WTC11 (cell line): ENCODE measurements at regions not wholly inside any gene's neighbourhood (a gene's known extent, or its start where the extent isn't known, plus 50 kb on each side); places are given as distances from the start of the nearest gene placed in this dataset.

ENCODE experiments used
- ELF4 ChIP-seq: sonication (generic); formaldehyde crosslinking; IDR thresholded peaks from 2 replicates; pipeline ENCODE4 v1.8.1; 2022; ENCODE audit warnings: low read depth, mild to moderate bottlenecking, moderate library complexity, missing genetic modification reagents
- SP1 ChIP-seq: sonication (generic); formaldehyde crosslinking; conservative IDR thresholded peaks from 2 replicates; pipeline ENCODE4 v1.8.1; 2022; ENCODE audit warnings: missing genetic modification reagents
- TF ChIP-seq, protein P1 (sequence below): sonication (generic); formaldehyde crosslinking; IDR thresholded peaks from 2 replicates; pipeline ENCODE4 v1.8.0; 2023; ENCODE audit warnings: mild to moderate bottlenecking, missing genetic modification reagents
- TF ChIP-seq, protein P2 (sequence below): fragments of 250-450 bp; sonication (Bioruptor Pico); IDR thresholded peaks from 2 replicates; pipeline ENCODE4 v1.9.0; 2021; ENCODE audit warnings: mild to moderate bottlenecking, borderline replicate concordance
- TF ChIP-seq, protein P3 (sequence below): fragments of 200-600 bp; IDR thresholded peaks from 2 replicates; pipeline ENCODE4 v1.8.0; 2022; ENCODE audit warnings: antibody characterized with exemption
- TF ChIP-seq, protein P4 (sequence below): sonication (generic); formaldehyde crosslinking; IDR thresholded peaks from 2 replicates; pipeline ENCODE4 v1.8.1; 2023; ENCODE audit warnings: mild to moderate bottlenecking, missing genetic modification reagents, moderate library complexity

DNA sequence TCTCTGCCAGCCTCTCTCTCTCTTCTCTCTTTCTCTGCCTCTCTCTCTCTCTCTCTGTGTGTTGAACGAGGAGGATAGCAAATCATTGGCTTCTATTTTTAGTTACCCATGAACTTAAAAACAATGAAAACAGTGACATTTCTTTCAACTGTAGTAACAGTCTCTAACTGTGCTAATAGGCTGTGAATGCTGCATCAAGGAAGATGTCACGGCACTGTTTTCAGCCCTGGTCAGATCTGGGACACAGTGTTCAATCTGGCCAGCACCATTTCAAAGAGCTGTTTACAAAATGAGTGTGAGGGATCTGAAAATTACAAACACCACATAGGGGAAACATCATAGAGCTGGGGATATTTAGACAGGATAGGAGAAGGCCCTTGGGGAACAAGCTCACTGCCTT, 717.0 kb downstream of the FGF9 start:
- TF ChIP-seq, protein P1, sequence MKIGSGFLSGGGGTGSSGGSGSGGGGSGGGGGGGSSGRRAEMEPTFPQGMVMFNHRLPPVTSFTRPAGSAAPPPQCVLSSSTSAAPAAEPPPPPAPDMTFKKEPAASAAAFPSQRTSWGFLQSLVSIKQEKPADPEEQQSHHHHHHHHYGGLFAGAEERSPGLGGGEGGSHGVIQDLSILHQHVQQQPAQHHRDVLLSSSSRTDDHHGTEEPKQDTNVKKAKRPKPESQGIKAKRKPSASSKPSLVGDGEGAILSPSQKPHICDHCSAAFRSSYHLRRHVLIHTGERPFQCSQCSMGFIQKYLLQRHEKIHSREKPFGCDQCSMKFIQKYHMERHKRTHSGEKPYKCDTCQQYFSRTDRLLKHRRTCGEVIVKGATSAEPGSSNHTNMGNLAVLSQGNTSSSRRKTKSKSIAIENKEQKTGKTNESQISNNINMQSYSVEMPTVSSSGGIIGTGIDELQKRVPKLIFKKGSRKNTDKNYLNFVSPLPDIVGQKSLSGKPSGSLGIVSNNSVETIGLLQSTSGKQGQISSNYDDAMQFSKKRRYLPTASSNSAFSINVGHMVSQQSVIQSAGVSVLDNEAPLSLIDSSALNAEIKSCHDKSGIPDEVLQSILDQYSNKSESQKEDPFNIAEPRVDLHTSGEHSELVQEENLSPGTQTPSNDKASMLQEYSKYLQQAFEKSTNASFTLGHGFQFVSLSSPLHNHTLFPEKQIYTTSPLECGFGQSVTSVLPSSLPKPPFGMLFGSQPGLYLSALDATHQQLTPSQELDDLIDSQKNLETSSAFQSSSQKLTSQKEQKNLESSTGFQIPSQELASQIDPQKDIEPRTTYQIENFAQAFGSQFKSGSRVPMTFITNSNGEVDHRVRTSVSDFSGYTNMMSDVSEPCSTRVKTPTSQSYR: no peak
- TF ChIP-seq, protein P2, sequence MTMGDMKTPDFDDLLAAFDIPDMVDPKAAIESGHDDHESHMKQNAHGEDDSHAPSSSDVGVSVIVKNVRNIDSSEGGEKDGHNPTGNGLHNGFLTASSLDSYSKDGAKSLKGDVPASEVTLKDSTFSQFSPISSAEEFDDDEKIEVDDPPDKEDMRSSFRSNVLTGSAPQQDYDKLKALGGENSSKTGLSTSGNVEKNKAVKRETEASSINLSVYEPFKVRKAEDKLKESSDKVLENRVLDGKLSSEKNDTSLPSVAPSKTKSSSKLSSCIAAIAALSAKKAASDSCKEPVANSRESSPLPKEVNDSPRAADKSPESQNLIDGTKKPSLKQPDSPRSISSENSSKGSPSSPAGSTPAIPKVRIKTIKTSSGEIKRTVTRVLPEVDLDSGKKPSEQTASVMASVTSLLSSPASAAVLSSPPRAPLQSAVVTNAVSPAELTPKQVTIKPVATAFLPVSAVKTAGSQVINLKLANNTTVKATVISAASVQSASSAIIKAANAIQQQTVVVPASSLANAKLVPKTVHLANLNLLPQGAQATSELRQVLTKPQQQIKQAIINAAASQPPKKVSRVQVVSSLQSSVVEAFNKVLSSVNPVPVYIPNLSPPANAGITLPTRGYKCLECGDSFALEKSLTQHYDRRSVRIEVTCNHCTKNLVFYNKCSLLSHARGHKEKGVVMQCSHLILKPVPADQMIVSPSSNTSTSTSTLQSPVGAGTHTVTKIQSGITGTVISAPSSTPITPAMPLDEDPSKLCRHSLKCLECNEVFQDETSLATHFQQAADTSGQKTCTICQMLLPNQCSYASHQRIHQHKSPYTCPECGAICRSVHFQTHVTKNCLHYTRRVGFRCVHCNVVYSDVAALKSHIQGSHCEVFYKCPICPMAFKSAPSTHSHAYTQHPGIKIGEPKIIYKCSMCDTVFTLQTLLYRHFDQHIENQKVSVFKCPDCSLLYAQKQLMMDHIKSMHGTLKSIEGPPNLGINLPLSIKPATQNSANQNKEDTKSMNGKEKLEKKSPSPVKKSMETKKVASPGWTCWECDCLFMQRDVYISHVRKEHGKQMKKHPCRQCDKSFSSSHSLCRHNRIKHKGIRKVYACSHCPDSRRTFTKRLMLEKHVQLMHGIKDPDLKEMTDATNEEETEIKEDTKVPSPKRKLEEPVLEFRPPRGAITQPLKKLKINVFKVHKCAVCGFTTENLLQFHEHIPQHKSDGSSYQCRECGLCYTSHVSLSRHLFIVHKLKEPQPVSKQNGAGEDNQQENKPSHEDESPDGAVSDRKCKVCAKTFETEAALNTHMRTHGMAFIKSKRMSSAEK (CRISPR knock-in tag): no peak
- TF ChIP-seq, protein P3, sequence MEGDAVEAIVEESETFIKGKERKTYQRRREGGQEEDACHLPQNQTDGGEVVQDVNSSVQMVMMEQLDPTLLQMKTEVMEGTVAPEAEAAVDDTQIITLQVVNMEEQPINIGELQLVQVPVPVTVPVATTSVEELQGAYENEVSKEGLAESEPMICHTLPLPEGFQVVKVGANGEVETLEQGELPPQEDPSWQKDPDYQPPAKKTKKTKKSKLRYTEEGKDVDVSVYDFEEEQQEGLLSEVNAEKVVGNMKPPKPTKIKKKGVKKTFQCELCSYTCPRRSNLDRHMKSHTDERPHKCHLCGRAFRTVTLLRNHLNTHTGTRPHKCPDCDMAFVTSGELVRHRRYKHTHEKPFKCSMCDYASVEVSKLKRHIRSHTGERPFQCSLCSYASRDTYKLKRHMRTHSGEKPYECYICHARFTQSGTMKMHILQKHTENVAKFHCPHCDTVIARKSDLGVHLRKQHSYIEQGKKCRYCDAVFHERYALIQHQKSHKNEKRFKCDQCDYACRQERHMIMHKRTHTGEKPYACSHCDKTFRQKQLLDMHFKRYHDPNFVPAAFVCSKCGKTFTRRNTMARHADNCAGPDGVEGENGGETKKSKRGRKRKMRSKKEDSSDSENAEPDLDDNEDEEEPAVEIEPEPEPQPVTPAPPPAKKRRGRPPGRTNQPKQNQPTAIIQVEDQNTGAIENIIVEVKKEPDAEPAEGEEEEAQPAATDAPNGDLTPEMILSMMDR: no peak
- TF ChIP-seq SP1 (CRISPR knock-in tag) (no peak), ELF4 (no peak)
- TF ChIP-seq, protein P4, sequence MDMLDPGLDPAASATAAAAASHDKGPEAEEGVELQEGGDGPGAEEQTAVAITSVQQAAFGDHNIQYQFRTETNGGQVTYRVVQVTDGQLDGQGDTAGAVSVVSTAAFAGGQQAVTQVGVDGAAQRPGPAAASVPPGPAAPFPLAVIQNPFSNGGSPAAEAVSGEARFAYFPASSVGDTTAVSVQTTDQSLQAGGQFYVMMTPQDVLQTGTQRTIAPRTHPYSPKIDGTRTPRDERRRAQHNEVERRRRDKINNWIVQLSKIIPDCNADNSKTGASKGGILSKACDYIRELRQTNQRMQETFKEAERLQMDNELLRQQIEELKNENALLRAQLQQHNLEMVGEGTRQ (CRISPR knock-in tag): no peak
